ENCODE measurements at regions not wholly inside any gene's neighbourhood (a gene's known extent, or its start where the extent isn't known, plus 50 kb on each side); places are given as distances from the start of the nearest gene placed in this dataset.
"Not testable (repeated sequence)": the region's sequence is repeated elsewhere in the genome, so short reads cannot be mapped to it uniquely, and the experiment has no call there.

DNA sequence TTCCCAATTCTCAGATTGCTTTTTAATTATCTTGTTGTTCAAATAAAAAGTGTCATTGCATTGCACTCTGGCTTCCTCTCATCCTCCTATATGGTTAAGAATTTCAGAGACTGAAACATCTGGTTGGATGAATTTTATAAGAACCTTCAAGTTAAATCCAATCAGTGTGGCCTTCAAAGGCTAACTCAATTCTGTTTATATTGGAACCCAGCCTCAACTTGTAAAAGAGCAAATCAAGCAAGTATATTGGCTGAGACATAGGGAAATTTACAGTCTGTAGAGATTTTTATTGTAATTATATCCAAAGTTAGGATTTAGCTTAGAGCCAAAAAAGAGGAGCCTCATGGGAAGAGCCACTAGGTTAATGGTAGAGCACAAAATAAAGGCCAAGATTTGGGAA lies 159.9 kb upstream of the FER start:
- DNase-seq (ENCODE audit: low spot score), result no peak

DNA sequence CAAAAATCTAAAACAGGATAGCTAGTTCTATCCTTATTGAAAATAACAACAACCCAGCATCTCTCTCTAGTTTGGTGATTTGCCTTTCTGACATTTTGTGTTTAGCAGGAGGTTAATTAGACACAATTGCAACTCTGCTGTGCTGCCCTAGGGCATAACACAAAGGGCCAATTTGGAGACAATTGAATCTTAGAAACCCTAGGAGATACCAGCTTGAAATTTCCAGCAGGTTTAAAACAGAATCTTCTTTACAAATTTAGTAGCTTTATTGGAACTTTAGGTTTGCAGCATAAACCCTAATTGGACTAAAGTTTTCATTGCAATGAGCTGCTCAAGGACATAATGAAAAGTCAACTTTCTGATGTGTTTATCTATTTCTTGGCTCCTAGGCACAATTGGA lies 166.7 kb upstream of the FER start:
- no peak for DNase-seq (ENCODE audit: low spot score)

- DNase-seq (ENCODE audit: low spot score), result no peak
These were observed 168.5 kb upstream of the FER start for GRCh38 chr5:108579236-108579635.

- DNase-seq (ENCODE audit: low spot score), result no peak
These were observed 168.9 kb upstream of the FER start for GRCh38 chr5:108578791-108579190.

DNA sequence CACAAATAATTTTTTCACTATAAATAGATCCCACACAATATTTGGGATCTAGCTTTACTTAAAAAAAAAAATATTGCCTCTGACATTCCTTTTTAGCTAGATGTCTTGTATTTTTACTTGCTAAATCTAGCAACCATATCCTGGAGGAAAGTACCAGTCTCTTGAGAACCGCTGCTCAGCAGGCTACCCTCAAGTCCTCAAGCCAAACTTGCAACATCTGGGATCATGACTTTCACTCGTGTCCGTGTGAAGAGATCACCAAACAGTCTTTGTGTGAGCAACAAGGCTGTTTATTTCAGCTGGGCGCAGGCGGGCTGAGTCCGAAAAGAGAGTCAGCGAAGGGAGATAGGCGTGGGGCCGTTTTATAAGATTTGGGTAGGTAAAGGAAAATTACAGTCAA lies 180.3 kb upstream of the FER start:
- no peak for DNase-seq (ENCODE audit: low spot score)

DNA sequence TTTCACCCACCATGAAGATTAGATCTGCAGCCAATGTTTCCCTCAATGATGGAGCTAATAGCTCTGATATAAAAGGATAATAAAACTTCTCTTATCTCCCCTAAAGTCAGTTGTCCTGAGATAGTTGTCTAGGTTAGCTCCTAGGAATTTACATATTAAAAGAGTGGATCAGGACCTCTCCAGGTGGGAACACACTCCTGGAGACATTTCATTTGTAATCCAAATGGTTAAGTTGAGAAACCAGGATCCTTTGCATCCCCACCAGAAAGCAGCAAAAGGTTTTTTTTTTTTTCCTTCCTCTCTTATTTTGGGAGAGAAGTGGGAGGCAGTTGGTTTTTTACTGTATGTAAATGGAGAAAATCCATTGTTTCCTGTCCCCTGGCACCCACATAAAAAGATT lies 182.5 kb upstream of the FBXL17 start:
- no peak for DNase-seq (ENCODE audit: low spot score)

DNA sequence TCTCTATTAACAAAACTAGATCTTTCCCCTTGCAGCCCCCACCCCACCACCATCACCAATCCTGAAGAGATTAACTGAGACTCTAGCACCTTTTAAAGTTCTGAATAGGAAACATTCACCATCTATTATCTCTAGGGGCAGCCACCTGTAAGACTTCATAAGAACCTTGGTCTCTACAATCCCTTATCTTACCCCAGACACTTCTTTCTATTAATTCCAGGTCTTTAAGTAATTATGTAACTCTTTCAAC lies 180.2 kb upstream of the FBXL17 start:
- no peak for DNase-seq (ENCODE audit: low spot score)

DNA sequence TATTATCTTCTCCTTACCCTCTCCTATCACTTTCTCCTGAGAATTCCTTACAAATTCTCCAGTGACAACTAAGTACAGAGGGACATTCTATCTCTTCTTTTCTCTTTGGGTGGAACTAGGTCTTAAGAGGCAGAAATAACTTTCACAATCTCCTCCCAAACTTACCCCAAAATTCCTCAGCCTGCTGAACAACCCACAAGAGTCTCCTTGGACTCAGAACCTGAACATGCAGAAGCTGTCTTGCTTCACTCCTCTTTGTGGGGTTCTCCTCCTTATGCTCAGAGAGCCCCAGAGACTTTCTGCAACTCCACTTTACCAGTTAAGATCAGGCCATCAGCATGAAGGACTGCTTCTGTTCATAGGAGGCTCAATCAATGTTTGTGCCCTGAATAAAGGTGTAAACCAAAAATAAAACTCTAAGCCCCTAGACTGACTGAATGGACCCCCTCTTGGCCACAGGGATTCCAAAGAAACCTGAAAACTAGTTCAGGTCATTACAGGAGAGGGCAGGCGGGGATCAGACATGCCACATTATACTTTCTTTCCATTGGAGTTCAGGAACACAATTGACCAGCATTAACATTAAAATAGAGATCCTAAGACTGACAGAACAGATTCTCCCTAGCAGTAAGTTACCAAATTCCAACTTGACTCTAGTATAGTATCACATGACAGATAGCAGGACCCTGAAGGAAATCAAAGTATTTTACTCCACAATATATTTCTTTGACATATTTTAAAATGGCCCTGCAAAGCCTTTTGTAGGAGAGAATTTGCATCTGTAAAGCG lies 179.7 kb upstream of the FBXL17 start:
- DNase-seq (ENCODE audit: low spot score), result no peak

DNA sequence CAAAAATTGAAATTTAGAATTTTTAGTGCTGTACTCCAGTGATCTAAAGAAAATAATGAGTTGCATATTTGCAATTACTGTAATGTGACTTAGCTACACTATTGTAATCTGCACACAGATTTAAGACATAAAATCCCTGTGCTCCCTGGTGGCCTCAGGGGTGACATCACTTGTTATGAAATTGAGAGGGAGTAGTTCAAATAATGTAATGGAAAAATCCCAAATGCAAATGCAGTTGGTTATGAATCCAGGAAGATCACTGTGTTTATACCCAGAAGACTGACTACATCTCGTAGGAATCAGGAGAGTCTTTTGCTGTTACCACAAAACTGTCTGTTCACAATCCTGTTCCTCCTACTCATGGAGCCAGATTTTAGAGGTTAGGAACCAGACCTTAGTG lies 178.7 kb upstream of the FBXL17 start:
- DNase-seq (ENCODE audit: low spot score), result no peak

DNA sequence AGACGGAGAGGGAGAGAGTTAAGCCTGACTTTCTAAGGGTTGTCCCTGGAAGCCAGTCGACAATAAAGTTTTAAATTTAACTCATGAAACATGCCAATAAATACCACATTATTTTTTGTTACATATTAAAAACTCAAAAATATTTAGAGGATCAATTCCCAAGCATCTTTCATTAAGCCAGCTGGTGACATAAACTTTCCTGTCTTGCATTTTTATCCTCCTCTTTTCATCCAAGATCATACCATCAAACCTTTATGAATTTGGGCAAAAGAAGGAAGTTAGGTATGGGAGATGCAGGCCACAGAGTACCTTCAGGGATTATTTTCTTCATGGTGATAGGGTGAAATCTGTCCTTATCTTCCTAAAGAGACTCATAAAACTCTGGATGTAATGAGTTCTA lies 178.3 kb upstream of the FBXL17 start:
- DNase-seq (ENCODE audit: low spot score), result no peak

GRCh38 chr5:108558840-108559239 lies 176.9 kb upstream of the FBXL17 start:
- not testable (repeated sequence) for DNase-seq (ENCODE audit: low spot score)

DNA sequence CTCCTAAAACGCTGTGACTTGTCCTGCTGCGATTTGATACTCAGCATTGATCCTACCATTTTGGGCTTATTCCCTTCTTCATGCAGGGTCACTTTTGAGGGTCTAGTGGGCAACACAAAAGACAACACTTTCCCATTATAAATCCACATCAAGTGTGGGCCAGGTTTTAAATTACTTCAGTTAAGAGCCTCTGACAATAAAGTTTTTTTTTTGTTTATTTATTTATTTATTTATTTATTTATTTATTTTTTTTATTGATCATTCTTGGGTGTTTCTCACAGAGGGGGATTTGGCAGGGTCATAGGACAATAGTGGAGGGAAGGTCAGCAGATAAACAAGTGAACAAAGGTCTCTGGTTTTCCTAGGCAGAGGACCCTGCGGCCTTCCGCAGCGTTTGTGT lies 176.2 kb upstream of the FBXL17 start:
- not testable (repeated sequence) for DNase-seq (ENCODE audit: low spot score)

- no peak for DNase-seq (ENCODE audit: low spot score)
These were observed 175.8 kb upstream of the FBXL17 start for GRCh38 chr5:108557686-108558085.

DNA sequence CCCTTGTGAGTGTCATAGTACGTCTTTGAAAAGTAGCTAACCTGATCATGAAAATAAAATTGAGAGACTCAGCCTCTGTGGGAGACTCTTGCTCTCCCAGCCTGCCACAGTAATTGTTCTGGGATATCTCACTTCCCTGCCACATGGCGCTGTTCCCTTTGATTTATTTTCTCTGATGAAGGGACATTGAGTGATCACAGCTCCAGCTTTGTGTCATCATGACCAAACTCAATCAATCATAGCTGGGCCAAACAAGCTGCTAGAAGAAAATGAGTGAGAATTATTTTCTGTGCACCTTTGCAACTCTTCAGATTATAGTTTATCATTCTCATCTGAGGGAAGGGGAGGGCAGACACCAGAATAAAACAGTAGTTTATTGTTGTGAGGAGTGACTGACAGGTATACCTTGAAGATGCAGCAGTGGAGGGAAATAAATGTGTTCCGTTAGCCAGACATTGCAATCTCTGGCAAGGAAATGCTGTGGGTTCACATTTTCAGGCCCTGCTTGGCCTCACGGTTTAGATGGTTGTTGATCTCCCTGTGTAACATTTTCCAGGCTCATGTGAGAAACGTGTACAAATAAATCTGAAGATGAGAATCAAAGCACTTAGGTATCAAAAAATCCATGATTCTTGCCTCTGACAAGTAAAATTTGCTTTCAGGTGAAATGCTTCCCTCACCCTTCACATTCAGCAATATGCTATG lies 174.7 kb upstream of the FBXL17 start:
- DNase-seq (ENCODE audit: low spot score), result no peak

DNA sequence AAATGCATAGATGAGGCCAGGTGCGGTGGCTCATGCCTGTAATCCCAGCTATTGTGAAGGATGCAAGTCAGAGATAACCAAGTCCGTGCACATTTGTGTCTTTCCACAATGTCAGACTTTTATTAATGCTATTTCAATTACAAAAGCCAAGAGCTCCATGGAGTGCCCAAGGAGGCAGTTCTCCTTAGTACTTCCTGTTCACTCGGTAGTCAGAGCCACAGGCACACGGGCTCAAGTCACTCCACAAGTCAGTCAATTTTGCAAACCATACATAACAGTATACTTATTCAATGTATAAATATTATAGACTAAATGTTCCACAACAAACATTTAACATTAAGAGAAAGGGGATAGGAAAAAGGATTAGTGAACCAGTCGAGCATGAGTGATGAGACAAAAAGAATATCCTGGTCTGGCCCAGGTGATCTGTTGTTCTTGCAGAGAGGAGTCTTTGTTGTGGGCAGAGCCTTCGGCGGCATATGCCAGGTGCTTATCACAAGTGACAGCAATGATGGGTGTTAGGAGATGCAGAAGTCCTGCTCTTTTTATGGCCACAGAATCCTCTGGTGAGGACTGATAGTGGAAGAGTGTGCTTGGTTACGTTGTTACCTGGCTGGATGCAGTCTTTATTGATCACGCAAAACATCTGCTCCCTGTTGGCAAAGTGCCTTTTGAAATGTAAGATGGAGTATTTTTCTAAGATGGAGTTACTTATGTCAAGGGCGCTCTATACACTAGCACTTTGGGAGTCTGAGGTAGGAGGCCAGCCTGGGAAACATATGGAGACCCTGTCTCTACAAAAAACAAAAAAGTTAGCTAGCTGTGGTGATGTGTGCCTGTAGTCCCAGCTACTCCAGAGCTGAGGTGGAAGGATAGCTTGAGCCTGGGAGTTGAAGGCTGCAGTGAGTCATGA lies 167.0 kb upstream of the FBXL17 start:
- DNase-seq (ENCODE audit: low spot score), result no peak

DNA sequence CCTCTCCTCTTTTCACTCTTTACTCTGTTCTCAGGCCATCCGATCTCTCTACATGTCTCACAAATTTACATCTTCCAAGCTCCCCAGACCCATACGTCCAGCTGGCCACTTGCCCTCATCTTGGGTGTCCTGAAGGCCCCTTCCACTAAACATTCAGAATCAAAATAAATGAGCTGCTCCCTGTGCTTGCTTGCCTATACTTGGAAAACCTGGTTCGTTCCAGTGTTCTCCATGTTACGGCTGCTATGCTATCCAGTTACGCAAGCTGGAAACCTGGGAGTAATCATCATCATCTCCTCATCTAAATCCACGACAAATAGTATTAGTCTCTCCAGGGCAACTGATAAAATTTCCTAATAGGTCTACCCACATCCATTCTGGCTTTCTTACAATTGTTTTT lies 165.0 kb upstream of the FBXL17 start:
- DNase-seq (ENCODE audit: low spot score), result no peak

- no peak for DNase-seq (ENCODE audit: low spot score)
These were observed 163.4 kb upstream of the FBXL17 start for GRCh38 chr5:108545301-108545700.

DNA sequence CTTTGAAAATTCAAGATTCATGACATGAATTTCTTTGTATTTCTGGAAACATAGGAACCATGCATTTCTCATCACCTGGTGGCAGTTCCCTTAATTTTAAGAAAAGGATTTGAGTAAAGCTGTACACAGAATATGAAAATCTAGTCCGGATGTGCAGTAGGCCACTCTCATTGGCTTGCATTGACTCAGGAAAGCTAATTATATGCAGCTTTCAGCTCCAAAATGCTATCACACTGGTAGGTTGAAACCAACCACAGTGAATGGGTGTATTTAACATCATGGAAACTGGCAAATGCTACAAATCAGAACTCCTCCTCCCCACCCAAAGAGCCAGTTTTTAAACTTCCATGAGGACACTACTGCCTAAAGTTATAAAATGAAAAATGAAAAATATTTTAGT lies 161.6 kb upstream of the FBXL17 start:
- no peak for DNase-seq (ENCODE audit: low spot score)

GRCh38 chr5:108541836-108542235 lies 159.9 kb upstream of the FBXL17 start:
- no peak for DNase-seq (ENCODE audit: low spot score)

GRCh38 chr5:108536321-108536720 lies 154.4 kb upstream of the FBXL17 start:
- DNase-seq (ENCODE audit: low spot score), result no peak

GRCh38 chr5:108532129-108532445 lies 150.2 kb upstream of the FBXL17 start:
- DNase-seq (ENCODE audit: low spot score), result not testable (repeated sequence)

DNA sequence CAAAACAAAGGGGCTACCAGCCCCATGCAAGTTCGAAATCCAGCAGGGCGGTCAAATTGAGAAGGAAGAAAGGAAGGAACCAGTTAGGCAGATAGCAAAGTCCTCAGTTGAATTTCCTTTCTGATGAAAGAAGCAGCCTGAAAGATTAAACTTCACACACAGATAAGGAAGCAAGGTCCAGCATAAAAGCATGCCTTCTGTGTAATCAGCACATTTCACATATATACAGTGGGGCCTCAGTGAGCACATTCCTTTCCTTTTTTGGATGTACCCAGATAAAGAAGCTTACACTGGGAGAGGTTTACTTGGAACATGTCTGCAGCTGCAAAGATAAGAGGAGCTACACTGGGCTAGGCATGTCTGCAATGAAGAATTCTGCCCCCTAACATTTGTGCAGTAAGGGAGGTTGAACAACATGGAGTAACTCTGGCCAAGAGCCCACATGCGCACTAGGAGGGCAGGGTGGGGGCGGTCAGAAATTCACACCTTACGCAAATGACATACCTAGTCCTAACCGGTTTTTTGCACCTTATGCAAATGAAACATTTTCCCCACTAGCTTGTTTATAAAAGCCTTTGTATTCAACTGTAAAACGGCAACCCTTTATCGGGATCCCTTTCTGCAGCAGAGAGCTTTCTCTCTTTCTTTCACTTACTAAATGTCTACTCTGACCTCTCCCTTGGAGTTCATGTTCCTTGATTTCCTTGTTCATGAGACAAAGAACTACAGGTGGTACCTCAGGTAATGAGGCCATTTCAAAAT lies 149.7 kb upstream of the FBXL17 start:
- DNase-seq (ENCODE audit: low spot score), result no peak
